ENCODE measurements at regions not wholly inside any gene's neighbourhood (a gene's known extent, or its start where the extent isn't known, plus 50 kb on each side); places are given as distances from the start of the nearest gene placed in this dataset.
A peak's percentile ranks its signal among the peaks of the same experiment; 100 is the strongest.
"Not testable (repeated sequence)": the region's sequence is repeated elsewhere in the genome, so short reads cannot be mapped to it uniquely, and the experiment has no call there.

DNA sequence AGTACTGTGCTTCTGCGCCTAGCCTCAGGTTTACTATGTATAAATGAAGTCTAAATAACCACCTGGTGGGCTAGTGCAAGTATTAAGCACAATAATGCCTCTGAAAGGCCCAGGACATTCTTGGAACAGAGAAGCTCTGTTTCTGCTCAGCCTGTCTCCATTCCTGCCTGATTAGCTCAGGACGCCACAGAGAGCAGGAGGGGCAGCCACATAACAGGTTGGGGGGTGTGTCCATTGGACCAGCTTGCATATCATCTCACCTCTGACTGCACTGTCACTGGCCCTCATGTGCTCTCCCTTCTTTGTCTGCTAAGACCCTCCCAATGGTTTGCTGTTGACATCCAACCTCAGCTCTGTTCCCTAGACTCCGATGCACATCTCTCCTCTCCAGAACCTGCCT is 52.8 kb upstream of the IKZF1 start:
- peaks cover under 1% of the 10 kb centered on the region for H3K9me3 ChIP-seq (ENCODE audit: low read length)

DNA sequence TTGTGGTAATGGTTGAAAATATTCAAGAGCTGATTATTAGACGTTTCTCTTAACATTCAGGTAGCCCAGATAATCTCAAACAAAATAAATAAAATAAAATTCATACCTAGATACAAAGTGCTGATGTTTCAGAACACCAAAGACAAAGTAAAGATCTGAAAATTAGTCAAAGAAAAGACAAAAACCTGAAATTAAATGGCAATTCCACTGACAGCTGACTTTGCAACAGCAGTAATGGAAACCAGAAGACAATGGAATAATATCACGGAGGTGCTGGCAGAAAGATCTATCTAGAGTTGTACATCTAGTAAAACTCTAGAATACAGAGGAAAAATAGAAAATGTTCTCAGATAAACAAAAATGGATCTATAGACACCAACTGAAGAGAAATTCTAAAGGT is 58.0 kb upstream of the IKZF1 start:
- Histone ChIP-seq H3K36me3 (ENCODE audit: insufficient read depth, low read length) (no peaks in the 10 kb centered on the region), H3K27ac (ENCODE audit: low read depth, low read length) (no peak overlapping the region), H3K27me3 (ENCODE audit: insufficient read depth, low read length, poor library complexity, severe bottlenecking) (no peaks in the 10 kb centered on the region), H3K4me1 (ENCODE audit: insufficient read depth, low read length) (no peaks in the 10 kb centered on the region), H3K9me3 (ENCODE audit: low read length) (peaks cover 5% of the 10 kb centered on the region), H3K4me3 (ENCODE audit: low read length) (no peak overlapping the region)
- peaks cover 14 to 19% (median 16%) of the 10 kb centered on the region in 5 donors for H3K9me3 Mint-ChIP-seq
- ChIA-PET POLR2A (no interaction called here), CTCF (interaction anchor here (0.8 kb wide), 1 partner anchor 41 kb away, joined by 3 read pairs; no protein-coding TSS in a partner anchor)
- DNase-seq = no peak
- peaks cover 8 to 19% (median 13%) of the 10 kb centered on the region in 3 donors for H3K4me1 Mint-ChIP-seq
- peaks cover 0 to 13% (median 3%) of the 10 kb centered on the region in 3 donors for H3K36me3 Mint-ChIP-seq
- no peak overlapping the region for H3K4me3 Mint-ChIP-seq
- no peaks in the 10 kb centered on the region for H3K27me3 Mint-ChIP-seq
- no peak overlapping the region for H3K27ac Mint-ChIP-seq

More for the DNA sequence above, 52.8 kb upstream of the IKZF1 start:
- CTCF ChIA-PET = interaction anchor here (1.3 to 1.6 kb wide), 2 partner anchors 16 to 37 kb away, joined by 3 to 4 read pairs; no protein-coding TSS in a partner anchor
- POLR2A ChIA-PET = no interaction called here
- Mint-ChIP-seq H3K9me3 (peaks cover under 1 to 4% (median 3%) of the 10 kb centered on the region in 5 donors), H3K4me1 (peaks cover 15 to 38% (median 30%) of the 10 kb centered on the region in 3 donors), H3K27me3 (peaks cover 0 to 2% of the 10 kb centered on the region in 2 donors), H3K4me3 (no peak overlapping the region), H3K36me3 (peaks cover 0 to 5% (median 0%) of the 10 kb centered on the region in 3 donors), H3K27ac (peak overlapping the region in 1 of 8 donors; percentile 55)
- Histone ChIP-seq H3K4me3 (ENCODE audit: low read length) (no peak overlapping the region), H3K36me3 (ENCODE audit: insufficient read depth, low read length) (no peaks in the 10 kb centered on the region), H3K27ac (ENCODE audit: low read depth, low read length) (no peak overlapping the region), H3K27me3 (ENCODE audit: insufficient read depth, low read length, poor library complexity, severe bottlenecking) (no peaks in the 10 kb centered on the region), H3K4me1 (ENCODE audit: insufficient read depth, low read length) (no peaks in the 10 kb centered on the region)
- DNase-seq = no peak

DNA sequence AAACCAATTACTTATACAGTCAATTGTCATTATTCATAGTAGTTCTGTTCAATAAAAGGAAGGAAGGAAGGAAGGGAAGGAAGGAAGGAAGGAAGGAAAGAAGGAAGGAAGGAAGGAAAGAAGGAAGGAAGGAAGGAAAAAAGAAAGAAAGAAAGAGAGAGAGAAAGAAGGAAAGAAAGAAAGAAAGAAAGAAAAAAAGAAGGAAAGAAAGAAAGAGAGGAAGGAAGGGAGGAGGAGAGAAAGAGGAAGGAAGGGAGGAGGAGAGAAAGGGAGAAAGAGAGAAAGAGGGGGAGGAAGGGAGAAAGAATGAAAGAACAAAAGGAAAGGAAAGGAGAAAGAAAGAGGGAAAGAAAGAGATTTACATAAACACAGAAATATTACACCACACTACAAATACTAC is 62.4 kb upstream of the IKZF1 start:
- H3K27me3 Mint-ChIP-seq; H3K27me3 ChIP-seq (ENCODE audit: insufficient read depth, low read length, poor library complexity, severe bottlenecking); H3K27ac ChIP-seq (ENCODE audit: low read depth, low read length); H3K4me3 Mint-ChIP-seq; H3K4me3 ChIP-seq (ENCODE audit: low read length); CTCF ChIA-PET; H3K9me3 ChIP-seq (ENCODE audit: low read length); DNase-seq; H3K36me3 ChIP-seq (ENCODE audit: insufficient read depth, low read length); H3K4me1 ChIP-seq (ENCODE audit: insufficient read depth, low read length): not testable (repeated sequence)
- H3K36me3 Mint-ChIP-seq = peaks cover 0 to 28% (median 3%) of the 10 kb centered on the region in 3 donors
- peak overlapping the region in 1 of 8 donors; percentile 19 for H3K27ac Mint-ChIP-seq
- peaks cover 13 to 19% (median 15%) of the 10 kb centered on the region in 5 donors for H3K9me3 Mint-ChIP-seq
- POLR2A ChIA-PET = interaction anchor here (0.7 kb wide), 1 partner anchor 101 kb away, joined by 3 read pairs; no protein-coding TSS in a partner anchor
- peaks cover 15 to 29% (median 17%) of the 10 kb centered on the region in 3 donors for H3K4me1 Mint-ChIP-seq

DNA sequence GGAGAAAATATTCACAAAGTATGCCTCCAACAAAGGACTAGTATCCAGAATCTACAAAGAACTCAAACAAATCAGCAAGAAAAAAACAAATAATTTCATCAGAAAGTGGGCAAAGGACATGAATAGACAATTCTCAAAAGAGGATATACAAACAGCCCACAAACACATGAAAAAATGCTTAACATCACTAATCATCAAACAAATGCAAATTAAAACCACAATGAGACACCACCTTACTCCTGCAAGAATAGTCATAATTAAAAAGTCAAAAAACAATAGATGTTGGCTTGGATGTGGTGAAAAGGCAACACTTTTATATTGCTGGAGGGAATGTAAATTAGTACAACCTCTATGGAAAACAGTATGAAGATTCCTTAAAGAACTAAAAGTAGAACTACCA is 63.8 kb upstream of the IKZF1 start:
- H3K9me3 Mint-ChIP-seq = peaks cover 7 to 14% (median 9%) of the 10 kb centered on the region in 5 donors
- H3K4me1 ChIP-seq (ENCODE audit: insufficient read depth, low read length); H3K36me3 ChIP-seq (ENCODE audit: insufficient read depth, low read length); H3K4me3 ChIP-seq (ENCODE audit: low read length); POLR2A ChIA-PET; H3K9me3 ChIP-seq (ENCODE audit: low read length); DNase-seq; H3K27me3 Mint-ChIP-seq; H3K27ac ChIP-seq (ENCODE audit: low read depth, low read length); H3K27me3 ChIP-seq (ENCODE audit: insufficient read depth, low read length, poor library complexity, severe bottlenecking): not testable (repeated sequence)
- H3K4me1 Mint-ChIP-seq = peaks cover 16 to 36% (median 24%) of the 10 kb centered on the region in 3 donors
- CTCF ChIA-PET = interaction anchor here (1.1 kb wide), 1 partner anchor 26 kb away, joined by 3 read pairs; no protein-coding TSS in a partner anchor
- peaks cover 0 to 22% (median 3%) of the 10 kb centered on the region in 3 donors for H3K36me3 Mint-ChIP-seq
- peak overlapping the region in 1 of 7 donors; percentile 17 for H3K4me3 Mint-ChIP-seq
- H3K27ac Mint-ChIP-seq = peak overlapping the region in 2 of 8 donors; percentile 1 to 20

DNA sequence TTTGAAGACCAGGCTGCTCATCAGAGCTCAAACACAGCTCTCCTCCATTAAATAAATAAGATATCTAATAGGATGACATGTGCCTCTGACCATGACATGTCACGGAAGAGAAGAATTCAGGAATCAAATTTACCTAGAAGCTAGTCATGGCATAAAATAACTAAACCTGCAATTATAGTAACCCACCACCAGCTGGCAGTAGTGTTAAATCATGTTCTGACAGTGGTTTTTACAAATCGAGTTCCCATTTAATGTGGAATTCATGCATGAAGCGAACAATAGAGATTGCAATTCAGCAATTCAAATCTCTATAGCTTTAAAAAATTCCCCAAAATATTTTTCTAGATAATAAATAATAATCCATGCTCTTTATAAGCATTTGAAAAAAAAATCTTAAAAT is 74.6 kb upstream of the IKZF1 start:
- no peak overlapping the region for H3K27ac ChIP-seq (ENCODE audit: low read depth, low read length)
- ChIA-PET CTCF (interaction anchor here (0.7 to 5.1 kb wide), 7 partner anchors 24 to 85 kb away, joined by 3 to 27 read pairs (median 4); no protein-coding TSS in a partner anchor), POLR2A (no interaction called here)
- H3K27ac Mint-ChIP-seq = no peak overlapping the region
- H3K27me3 ChIP-seq (ENCODE audit: insufficient read depth, low read length, poor library complexity, severe bottlenecking) = no peaks in the 10 kb centered on the region
- no peak for DNase-seq
- H3K27me3 Mint-ChIP-seq = no peaks in the 10 kb centered on the region
- H3K36me3 ChIP-seq (ENCODE audit: insufficient read depth, low read length) = no peaks in the 10 kb centered on the region
- H3K9me3 ChIP-seq (ENCODE audit: low read length) = peaks cover 7% of the 10 kb centered on the region
- H3K4me3 Mint-ChIP-seq = no peak overlapping the region
- H3K4me1 ChIP-seq (ENCODE audit: insufficient read depth, low read length) = peaks cover 28% of the 10 kb centered on the region
- peaks cover 0 to 22% (median 6%) of the 10 kb centered on the region in 3 donors for H3K36me3 Mint-ChIP-seq
- H3K4me1 Mint-ChIP-seq = peaks cover 33 to 38% (median 38%) of the 10 kb centered on the region in 3 donors
- no peak overlapping the region for H3K4me3 ChIP-seq (ENCODE audit: low read length)
- peaks cover 11 to 26% (median 14%) of the 10 kb centered on the region in 5 donors for H3K9me3 Mint-ChIP-seq

DNA sequence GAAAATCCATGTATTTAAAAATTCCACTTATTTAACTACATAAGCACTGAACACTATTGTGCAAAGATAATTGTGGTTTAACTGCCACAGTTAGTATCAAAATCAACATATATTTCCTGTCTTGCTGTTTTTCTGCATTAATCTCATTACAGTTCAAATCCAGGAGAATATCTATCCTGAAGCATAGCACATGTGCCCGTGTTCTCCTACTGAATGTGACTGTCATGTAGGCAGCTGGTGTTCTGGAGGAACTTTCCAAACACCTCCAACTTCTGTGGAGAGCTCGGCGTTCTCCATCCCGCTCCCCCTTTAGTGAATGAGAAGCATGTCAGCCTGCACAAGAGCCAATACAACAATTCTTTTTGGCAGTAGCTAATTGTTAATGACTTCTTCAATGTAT is 76.4 kb upstream of the IKZF1 start:
- H3K36me3 ChIP-seq (ENCODE audit: insufficient read depth, low read length) = no peaks in the 10 kb centered on the region
- DNase-seq = no peak
- Mint-ChIP-seq H3K36me3 (peaks cover 0 to 28% (median 6%) of the 10 kb centered on the region in 3 donors), H3K4me1 (peaks cover 33 to 38% (median 38%) of the 10 kb centered on the region in 3 donors), H3K4me3 (peak overlapping the region; percentile 4 to 83 (median 73)), H3K9me3 (peaks cover 11 to 32% (median 18%) of the 10 kb centered on the region in 5 donors), H3K27me3 (no peaks in the 10 kb centered on the region), H3K27ac (peak overlapping the region in 6 of 8 donors; percentile 63 to 93 (median 86))
- H3K27ac ChIP-seq (ENCODE audit: low read depth, low read length) = no peak overlapping the region
- peaks cover 7% of the 10 kb centered on the region for H3K9me3 ChIP-seq (ENCODE audit: low read length)
- H3K4me3 ChIP-seq (ENCODE audit: low read length) = peak overlapping the region; percentile 38
- H3K27me3 ChIP-seq (ENCODE audit: insufficient read depth, low read length, poor library complexity, severe bottlenecking) = no peaks in the 10 kb centered on the region
- peaks cover 28% of the 10 kb centered on the region for H3K4me1 ChIP-seq (ENCODE audit: insufficient read depth, low read length)
- ChIA-PET CTCF (interaction anchor here (0.9 to 5.1 kb wide), 8 partner anchors 9 to 140 kb away, joined by 3 to 27 read pairs (median 4); partner anchors contain the start of gene IKZF1), POLR2A (interaction anchor here (0.6 to 1.2 kb wide), 3 partner anchors 23 to 77 kb away, joined by 3 to 4 read pairs (median 3); partner anchors contain the start of gene IKZF1)

DNA sequence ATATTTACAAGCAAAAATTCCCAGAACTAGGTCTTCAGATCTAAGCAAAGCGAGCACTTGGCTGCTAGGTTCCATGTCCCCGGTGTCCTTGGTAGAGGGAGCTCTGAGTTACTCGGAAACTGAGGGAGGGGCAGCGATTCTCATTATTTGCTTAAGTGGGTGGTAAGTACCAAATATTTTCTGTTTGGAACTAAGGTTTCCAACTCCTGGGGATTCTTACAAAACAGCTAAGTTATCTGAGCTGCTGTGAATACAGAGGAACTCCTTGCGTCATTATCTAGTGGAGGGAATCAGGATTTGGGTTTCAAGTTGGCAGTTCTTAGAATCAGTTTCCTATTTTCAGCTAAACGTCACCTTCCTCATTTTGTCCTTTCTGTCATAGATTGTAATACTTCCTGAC is 76.8 kb upstream of the IKZF1 start:
- Histone ChIP-seq H3K36me3 (ENCODE audit: insufficient read depth, low read length) (no peaks in the 10 kb centered on the region), H3K9me3 (ENCODE audit: low read length) (peaks cover 7% of the 10 kb centered on the region), H3K27ac (ENCODE audit: low read depth, low read length) (peak overlapping the region; percentile 38), H3K27me3 (ENCODE audit: insufficient read depth, low read length, poor library complexity, severe bottlenecking) (no peaks in the 10 kb centered on the region), H3K4me3 (ENCODE audit: low read length) (peak overlapping the region; percentile 38), H3K4me1 (ENCODE audit: insufficient read depth, low read length) (peaks cover 28% of the 10 kb centered on the region)
- CTCF ChIA-PET = interaction anchor here (0.9 to 5.1 kb wide), 10 partner anchors 9 to 141 kb away, joined by 3 to 27 read pairs (median 6); partner anchors contain the start of gene IKZF1
- H3K27me3 Mint-ChIP-seq = no peaks in the 10 kb centered on the region
- H3K27ac Mint-ChIP-seq = peak overlapping the region in 6 of 8 donors; percentile 63 to 93 (median 86)
- peaks cover 0 to 31% (median 7%) of the 10 kb centered on the region in 3 donors for H3K36me3 Mint-ChIP-seq
- H3K4me1 Mint-ChIP-seq = peaks cover 33 to 38% (median 38%) of the 10 kb centered on the region in 3 donors
- POLR2A ChIA-PET = interaction anchor here (0.6 to 1.2 kb wide), 6 partner anchors 17 to 139 kb away, joined by 3 to 4 read pairs (median 3); partner anchors contain the start of gene IKZF1
- H3K4me3 Mint-ChIP-seq = peak overlapping the region; percentile 4 to 83 (median 73)
- DNase-seq = no peak
- H3K9me3 Mint-ChIP-seq = peaks cover 11 to 32% (median 19%) of the 10 kb centered on the region in 5 donors

DNA sequence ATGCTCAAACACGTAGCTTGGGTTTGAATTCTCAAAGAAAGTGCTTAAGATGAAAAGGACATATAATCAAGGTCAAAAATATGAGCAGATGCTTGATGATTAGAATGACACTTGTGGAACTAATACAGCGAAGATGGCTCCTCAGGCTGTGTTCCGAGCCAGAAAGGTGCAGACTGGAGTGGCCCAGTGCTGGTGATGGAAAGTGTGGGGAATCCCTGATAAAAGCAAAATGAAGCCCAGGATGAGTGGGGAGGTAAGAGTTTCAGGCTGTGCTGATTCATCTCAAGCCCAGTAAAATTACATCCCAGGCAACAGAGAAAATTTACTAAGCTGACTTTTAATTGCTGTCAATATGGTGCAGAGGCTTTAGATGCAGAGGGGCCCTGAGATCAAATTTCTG is 77.8 kb upstream of the IKZF1 start:
- Mint-ChIP-seq H3K4me1 (peaks cover 33 to 38% (median 38%) of the 10 kb centered on the region in 3 donors), H3K9me3 (peaks cover 18 to 40% (median 26%) of the 10 kb centered on the region in 5 donors), H3K27me3 (no peaks in the 10 kb centered on the region), H3K27ac (peak overlapping the region in 7 of 8 donors; percentile 39 to 91 (median 75)), H3K4me3 (peak overlapping the region; percentile 26 to 87 (median 73)), H3K36me3 (peaks cover 1 to 36% (median 9%) of the 10 kb centered on the region in 3 donors)
- no peaks in the 10 kb centered on the region for H3K36me3 ChIP-seq (ENCODE audit: insufficient read depth, low read length)
- no peaks in the 10 kb centered on the region for H3K27me3 ChIP-seq (ENCODE audit: insufficient read depth, low read length, poor library complexity, severe bottlenecking)
- DNase-seq = no peak
- peak overlapping the region; percentile 29 for H3K4me3 ChIP-seq (ENCODE audit: low read length)
- H3K9me3 ChIP-seq (ENCODE audit: low read length) = peaks cover 14% of the 10 kb centered on the region
- ChIA-PET CTCF (interaction anchor here (1.3 to 5.1 kb wide), 6 partner anchors 16 to 86 kb away, joined by 3 to 27 read pairs (median 7); partner anchors contain the start of gene IKZF1), POLR2A (interaction anchor here (0.7 to 1.2 kb wide), 6 partner anchors 13 to 148 kb away, joined by 3 to 4 read pairs (median 3); no protein-coding TSS in a partner anchor)
- no peak overlapping the region for H3K27ac ChIP-seq (ENCODE audit: low read depth, low read length)
- H3K4me1 ChIP-seq (ENCODE audit: insufficient read depth, low read length) = peaks cover 28% of the 10 kb centered on the region
